ENCODE measurements at regions not wholly inside any gene's neighbourhood (a gene's known extent, or its start where the extent isn't known, plus 50 kb on each side); places are given as distances from the start of the nearest gene placed in this dataset.

DNA sequence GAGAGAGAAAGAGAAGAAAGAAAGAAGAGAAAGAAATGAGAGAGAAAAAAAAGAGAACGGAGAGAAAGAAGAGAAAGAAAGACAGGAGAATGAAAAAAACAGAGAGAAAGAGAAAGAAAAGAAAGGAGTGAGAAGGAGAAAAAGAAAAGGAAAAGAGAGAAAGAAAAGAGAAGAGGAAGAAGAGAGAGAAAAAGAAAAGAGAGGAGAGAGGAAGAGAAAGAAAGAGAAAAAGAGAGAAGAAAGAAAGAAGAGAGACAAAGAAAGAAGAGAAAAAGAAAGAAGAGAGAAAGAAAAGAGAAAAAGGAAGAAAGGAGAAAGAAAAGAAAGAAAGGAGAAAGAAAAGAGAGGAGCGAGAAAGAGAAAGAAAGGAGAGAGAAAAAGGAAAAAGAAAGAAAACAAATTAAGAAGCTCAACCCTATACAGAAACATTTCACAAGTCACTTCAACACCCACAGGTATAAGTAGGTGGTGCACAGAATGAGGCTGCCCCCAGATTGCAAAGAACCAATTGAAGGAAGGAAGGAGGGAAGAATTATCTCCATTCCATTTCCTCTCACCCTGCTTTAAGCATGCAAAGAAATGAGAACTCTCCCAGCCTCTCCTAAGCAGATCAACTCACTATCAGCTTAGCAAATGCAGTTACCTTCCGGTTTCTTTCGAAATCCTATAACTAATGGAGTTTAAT lies 98.8 kb upstream of the CACNA1A start:
- Histone ChIP-seq H2AFZ (ENCODE audit: low read depth, low read length) (no peak overlapping the region), H3K4me1 (ENCODE audit: insufficient read depth, low read length) (no peaks in the 10 kb centered on the region), H3K27ac (ENCODE audit: low read length) (no peak overlapping the region), H3K4me2 (ENCODE audit: insufficient read depth, low read length) (no peak overlapping the region), H3K79me2 (ENCODE audit: insufficient read depth, low read length) (no peaks in the 10 kb centered on the region), H3K4me3 (ENCODE audit: low read depth in 1 of 2, low read length in 2 of 2) (no peak overlapping the region), H3K27me3 (ENCODE audit: insufficient read depth, low read length, poor library complexity) (no peaks in the 10 kb centered on the region), H4K20me1 (ENCODE audit: insufficient read depth, low read length) (no peaks in the 10 kb centered on the region), H3K9ac (ENCODE audit: low read depth, low read length) (no peak overlapping the region), H3K9me3 (ENCODE audit: insufficient read depth, low read length, severe bottlenecking) (no peaks in the 10 kb centered on the region), H3K36me3 (ENCODE audit: insufficient read depth, low read length) (no peaks in the 10 kb centered on the region)
- ATAC-seq (ENCODE audit: insufficient read depth, low read depth), result no peak
- TF ChIP-seq, protein P1, sequence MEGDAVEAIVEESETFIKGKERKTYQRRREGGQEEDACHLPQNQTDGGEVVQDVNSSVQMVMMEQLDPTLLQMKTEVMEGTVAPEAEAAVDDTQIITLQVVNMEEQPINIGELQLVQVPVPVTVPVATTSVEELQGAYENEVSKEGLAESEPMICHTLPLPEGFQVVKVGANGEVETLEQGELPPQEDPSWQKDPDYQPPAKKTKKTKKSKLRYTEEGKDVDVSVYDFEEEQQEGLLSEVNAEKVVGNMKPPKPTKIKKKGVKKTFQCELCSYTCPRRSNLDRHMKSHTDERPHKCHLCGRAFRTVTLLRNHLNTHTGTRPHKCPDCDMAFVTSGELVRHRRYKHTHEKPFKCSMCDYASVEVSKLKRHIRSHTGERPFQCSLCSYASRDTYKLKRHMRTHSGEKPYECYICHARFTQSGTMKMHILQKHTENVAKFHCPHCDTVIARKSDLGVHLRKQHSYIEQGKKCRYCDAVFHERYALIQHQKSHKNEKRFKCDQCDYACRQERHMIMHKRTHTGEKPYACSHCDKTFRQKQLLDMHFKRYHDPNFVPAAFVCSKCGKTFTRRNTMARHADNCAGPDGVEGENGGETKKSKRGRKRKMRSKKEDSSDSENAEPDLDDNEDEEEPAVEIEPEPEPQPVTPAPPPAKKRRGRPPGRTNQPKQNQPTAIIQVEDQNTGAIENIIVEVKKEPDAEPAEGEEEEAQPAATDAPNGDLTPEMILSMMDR (IDR thresholded peaks at IDR 0.05; ENCODE audit: borderline replicate concordance, extremely low read depth, low read length, poor library complexity, severe bottlenecking), result no peak
- TF ChIP-seq EZH2 (IDR thresholded peaks at IDR 0.05; ENCODE audit: borderline replicate concordance, low read depth, low read length, severe bottlenecking), result no peak
- DNase-seq, result no peak

DNA sequence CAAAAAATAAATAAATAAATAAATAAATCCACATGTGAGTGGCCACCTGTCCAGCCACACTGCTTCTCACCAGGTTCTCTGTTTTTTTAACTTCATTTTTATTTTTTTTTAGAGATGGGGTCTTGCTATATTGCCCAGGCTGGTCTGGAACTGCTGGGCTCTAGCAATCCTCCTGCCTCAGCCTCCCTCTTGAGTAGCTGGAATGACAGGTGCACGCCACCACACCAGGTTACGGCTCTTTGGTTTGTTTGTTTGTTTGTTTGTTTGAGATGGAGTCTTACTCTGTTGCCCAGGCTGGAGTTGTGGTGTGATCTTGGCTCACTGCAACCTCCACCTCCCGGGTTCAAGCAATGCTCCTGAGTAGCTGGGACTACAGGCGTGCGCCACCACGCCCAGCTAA lies 94.5 kb upstream of the CACNA1A start:
- Histone ChIP-seq H3K4me2 (ENCODE audit: insufficient read depth, low read length) (no peak overlapping the region), H3K9ac (ENCODE audit: low read depth, low read length) (no peak overlapping the region), H3K27me3 (ENCODE audit: insufficient read depth, low read length, poor library complexity) (peaks cover 6% of the 10 kb centered on the region), H3K4me3 (ENCODE audit: low read depth in 1 of 2, low read length in 2 of 2) (no peak overlapping the region), H3K4me1 (ENCODE audit: insufficient read depth, low read length) (no peaks in the 10 kb centered on the region), H3K79me2 (ENCODE audit: insufficient read depth, low read length) (no peaks in the 10 kb centered on the region), H3K36me3 (ENCODE audit: insufficient read depth, low read length) (no peaks in the 10 kb centered on the region), H2AFZ (ENCODE audit: low read depth, low read length) (no peak overlapping the region), H3K27ac (ENCODE audit: low read length) (no peak overlapping the region), H3K9me3 (ENCODE audit: insufficient read depth, low read length, severe bottlenecking) (no peaks in the 10 kb centered on the region), H4K20me1 (ENCODE audit: insufficient read depth, low read length) (no peaks in the 10 kb centered on the region)
- DNase-seq (no peak), ATAC-seq (ENCODE audit: insufficient read depth, low read depth) (no peak)
- TF ChIP-seq EZH2 (IDR thresholded peaks at IDR 0.05; ENCODE audit: borderline replicate concordance, low read depth, low read length, severe bottlenecking), result no peak
- TF ChIP-seq, protein P1 (IDR thresholded peaks at IDR 0.05; ENCODE audit: borderline replicate concordance, extremely low read depth, low read length, poor library complexity, severe bottlenecking), result no peak

DNA sequence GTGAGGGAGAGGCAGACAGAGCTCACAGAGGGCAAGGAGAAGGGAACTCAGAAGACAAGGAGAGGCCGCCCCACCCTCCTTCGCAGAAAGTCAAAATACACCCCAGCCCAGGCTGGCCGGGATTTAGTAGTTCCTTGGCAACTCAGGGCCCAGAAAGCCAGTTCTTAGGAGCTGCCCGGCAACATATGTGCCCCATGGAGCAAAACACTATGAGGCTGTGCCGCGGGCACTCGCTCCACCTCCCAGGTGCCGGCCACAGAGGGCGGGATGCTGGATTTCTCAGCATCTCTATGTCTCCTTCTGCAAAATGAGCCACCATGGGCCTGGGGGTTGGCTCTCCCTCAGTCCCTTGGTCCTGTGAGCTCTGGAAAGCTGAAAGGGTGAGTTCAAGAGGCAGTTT lies 93.8 kb upstream of the CACNA1A start:
- no peak for ATAC-seq (ENCODE audit: insufficient read depth, low read depth)

More for the DNA sequence above, 93.8 kb upstream of the CACNA1A start:
- no peak for DNase-seq
- no peak overlapping the region for H3K27ac ChIP-seq (ENCODE audit: low read length)
- no peak overlapping the region for H3K4me2 ChIP-seq (ENCODE audit: insufficient read depth, low read length)
- TF ChIP-seq, protein P1 (IDR thresholded peaks at IDR 0.05; ENCODE audit: borderline replicate concordance, extremely low read depth, low read length, poor library complexity, severe bottlenecking), result no peak
- TF ChIP-seq EZH2 (IDR thresholded peaks at IDR 0.05; ENCODE audit: borderline replicate concordance, low read depth, low read length, severe bottlenecking), result no peak
- H2AFZ ChIP-seq (ENCODE audit: low read depth, low read length), result no peak overlapping the region
- no peaks in the 10 kb centered on the region for H3K4me1 ChIP-seq (ENCODE audit: insufficient read depth, low read length)
- H3K36me3 ChIP-seq (ENCODE audit: insufficient read depth, low read length), result no peaks in the 10 kb centered on the region
- H3K4me3 ChIP-seq (ENCODE audit: low read depth in 1 of 2, low read length in 2 of 2), result no peak overlapping the region
- H3K27me3 ChIP-seq (ENCODE audit: insufficient read depth, low read length, poor library complexity), result peaks cover 6% of the 10 kb centered on the region
- no peaks in the 10 kb centered on the region for H4K20me1 ChIP-seq (ENCODE audit: insufficient read depth, low read length)
- H3K9ac ChIP-seq (ENCODE audit: low read depth, low read length), result no peak overlapping the region
- H3K9me3 ChIP-seq (ENCODE audit: insufficient read depth, low read length, severe bottlenecking), result no peaks in the 10 kb centered on the region
- no peaks in the 10 kb centered on the region for H3K79me2 ChIP-seq (ENCODE audit: insufficient read depth, low read length)
